Endothelial cell of umbilical vein (primary cell): ENCODE measurements at regions not wholly inside any gene's neighbourhood (a gene's known extent, or its start where the extent isn't known, plus 50 kb on each side); places are given as distances from the start of the nearest gene placed in this dataset.

ENCODE experiments used
- BruUV-seq: library from RNA; stranded (reverse); fragments of 400-500 nt; replicated peaks from 2 replicates; lab custom pipeline; 2021; lab: Mats Ljungman, UMichigan
- CTCF ChIA-PET: fragments of 300-600, 350-600 bp; sonication (Branson Sonifier 250); formaldehyde crosslinking; loops from one replicate; lab custom pipeline; 2021; ENCODE audit warnings: antibody characterized with exemption, inconsistent platforms; lab: Charles Lee
- POLR2A ChIA-PET: fragments of 300-600, 350-600 bp; sonication (Branson Sonifier 250); formaldehyde crosslinking; loops from one replicate; lab custom pipeline; 2021; ENCODE audit warnings: antibody characterized with exemption, inconsistent platforms; lab: Charles Lee
- DNase-seq: peaks from one replicate; pipeline ENCODE4 v3.0.0-alpha.2; 2011; ENCODE audit warnings: low read depth, low spot score
- FAIRE-seq: peaks from 2 replicates; lab custom pipeline; 2011; peaks lifted over from hg19 to GRCh38; lab: Jason Lieb, UNC
- H2AFZ ChIP-seq: 2 replicates; pipeline ENCODE4 v1.6.0; 2012; ENCODE audit warnings: low read depth, low read length, control low read depth, inconsistent platforms
- H3K27ac ChIP-seq: 2 replicates; pipeline ENCODE4 v1.5.1; 2011; ENCODE audit warnings: low read depth, mild to moderate bottlenecking, control low read depth, low read length, moderate library complexity; ENCODE audit not compliant: insufficient read depth
- H3K27me3 ChIP-seq, 2 experiments: 2 replicates each; pipeline versions ENCODE4 v1.6.0 to v1.6.1; 2011; ENCODE audit warnings: low read length in 2 of 2, mixed read lengths in 1 of 2; ENCODE audit not compliant: control insufficient read depth in 2 of 2, insufficient read depth in 2 of 2
- H3K36me3 ChIP-seq, 2 experiments: 2 replicates in 1 of 2; 3 replicates in 1 of 2; pipeline ENCODE4 v1.5.1; 2011; ENCODE audit warnings: low read length in 2 of 2, mild to moderate bottlenecking in 1 of 2, moderate library complexity in 1 of 2; ENCODE audit not compliant: control insufficient read depth in 2 of 2, insufficient read depth in 2 of 2; ENCODE audit errors: extremely low read depth in 1 of 2
- H3K4me1 ChIP-seq: 3 replicates; pipeline ENCODE4 v1.5.1; 2011; ENCODE audit warnings: mild to moderate bottlenecking, low read length; ENCODE audit not compliant: control insufficient read depth, insufficient read depth; ENCODE audit errors: extremely low read depth
- H3K4me2 ChIP-seq: 2 replicates; pipeline ENCODE4 v1.6.1; 2011; ENCODE audit warnings: low read length, control low read depth, mixed read lengths; ENCODE audit not compliant: insufficient read depth
- H3K4me3 ChIP-seq, 3 experiments: fragments of 200-600 bp in 1 of 3; sonication (generic), shearing (Covaris generic) in 1 of 3; replicated peaks in 1 of 3; 2 replicates each; pipeline ENCODE4 v1.5.1; 2011 to 2016; ENCODE audit warnings: control low read depth in 3 of 3, low read length in 3 of 3, mild to moderate bottlenecking in 2 of 3, inconsistent platforms in 1 of 3, low read depth in 1 of 3, moderate library complexity in 1 of 3; ENCODE audit not compliant: insufficient read depth in 1 of 3
- H3K79me2 ChIP-seq: 2 replicates; pipeline ENCODE4 v1.6.0; 2012; ENCODE audit warnings: low read length, inconsistent platforms; ENCODE audit not compliant: control insufficient read depth, insufficient read depth
- H3K9ac ChIP-seq: replicated peaks from 2 replicates; pipeline ENCODE3; 2011; ENCODE audit warnings: low read length, control low read depth; ENCODE audit not compliant: insufficient read depth; ENCODE audit errors: extremely low read depth
- H3K9me1 ChIP-seq: replicated peaks from 3 replicates; pipeline ENCODE4 v1.6.0; 2011; ENCODE audit warnings: mild to moderate bottlenecking, low read length; ENCODE audit not compliant: control insufficient read depth, insufficient read depth; ENCODE audit errors: extremely low read depth
- H3K9me3 ChIP-seq: replicated peaks from 2 replicates; pipeline ENCODE4 v1.5.1; 2012; ENCODE audit warnings: low read length, inconsistent platforms; ENCODE audit not compliant: control insufficient read depth, insufficient read depth
- H4K20me1 ChIP-seq: replicated peaks from 2 replicates; pipeline ENCODE3; 2011; ENCODE audit warnings: mild to moderate bottlenecking, low read length; ENCODE audit not compliant: control insufficient read depth, insufficient read depth; ENCODE audit errors: extremely low read depth
- CTCF ChIP-seq, 2 donors: IDR thresholded peaks; 1 replicate in 1 of 2; 2 replicates in 1 of 2; pipeline ENCODE4 v1.5.1; 2011; ENCODE audit warnings: low read length in 2 of 2, mild to moderate bottlenecking in 2 of 2, moderate library complexity in 2 of 2, control low read depth in 1 of 2, inconsistent platforms in 1 of 2, low read depth in 1 of 2; ENCODE audit not compliant: insufficient read depth in 1 of 2; ENCODE audit errors: extremely low read depth in 1 of 2
- EZH2 ChIP-seq: IDR thresholded peaks from 2 replicates; pipeline ENCODE4 v1.6.1; 2012; ENCODE audit warnings: borderline replicate concordance, low read depth, mild to moderate bottlenecking, moderate library complexity, low read length, inconsistent platforms; ENCODE audit not compliant: severe bottlenecking
- FOS ChIP-seq: IDR thresholded peaks from 2 replicates; pipeline ENCODE4 v1.6.1; 2011; ENCODE audit warnings: mild to moderate bottlenecking, low read length, moderate library complexity, borderline replicate concordance; ENCODE audit not compliant: insufficient read depth
- GATA2 ChIP-seq: IDR thresholded peaks from 2 replicates; pipeline ENCODE4 v1.7.0; 2011; ENCODE audit warnings: low read depth, mild to moderate bottlenecking, moderate library complexity, mixed read lengths, low read length; ENCODE audit not compliant: insufficient read length, insufficient read depth
- JUN ChIP-seq: IDR thresholded peaks from 2 replicates; pipeline ENCODE4 v1.6.1; 2011; ENCODE audit warnings: borderline replicate concordance, low read depth; ENCODE audit not compliant: insufficient read length, insufficient read depth
- MYC ChIP-seq: IDR thresholded peaks from one replicate; pipeline ENCODE4 v1.6.1; 2011; ENCODE audit warnings: mild to moderate bottlenecking, low read depth, low read length
- POLR2A ChIP-seq: IDR thresholded peaks from 2 replicates; pipeline ENCODE4 v1.6.1; 2012; ENCODE audit warnings: low read depth, mild to moderate bottlenecking, control low read depth, low read length
- POLR2AphosphoS5 ChIP-seq: IDR thresholded peaks from 2 replicates; pipeline ENCODE4 v1.6.1; 2012; ENCODE audit warnings: low read depth, mild to moderate bottlenecking, control low read depth, low read length, moderate library complexity; ENCODE audit not compliant: insufficient read depth
- dilution Hi-C: fragments of 300-500 bp; cut with MboI; formaldehyde crosslinking; loops from one replicate; pipeline ENCODE4 v1.15.0; 2019; ENCODE audit warnings: low sequenced_read_pairs; ENCODE audit not compliant: extremely low pct_ligation_motif_present
- intact Hi-C: fragments of 100-400 bp; cut with micrococcal nuclease; formaldehyde crosslinking; loops from one replicate; pipeline ENCODE4 v1.10.0; 2022
- TF ChIP-seq, protein P1 (sequence below): IDR thresholded peaks from 2 replicates; pipeline ENCODE4 v1.6.1; 2011; ENCODE audit not compliant: insufficient read depth, insufficient read length

- ChIA-PET CTCF (no interaction called here), POLR2A (no interaction called here)
- Histone ChIP-seq H3K4me1 (no peaks in the 10 kb centered on the region), H3K27ac (no peak overlapping the region), H3K27me3 (no peaks in the 10 kb centered on the region), H3K9me1 (no peaks in the 10 kb centered on the region), H3K4me2 (no peak overlapping the region), H3K79me2 (no peaks in the 10 kb centered on the region), H3K36me3 (no peaks in the 10 kb centered on the region), H3K4me3 (no peak overlapping the region), H2AFZ (no peak overlapping the region), H3K9ac (no peak overlapping the region), H4K20me1 (no peaks in the 10 kb centered on the region), H3K9me3 (no peaks in the 10 kb centered on the region)
- no TSS peak for BruUV-seq
- no peak for TF ChIP-seq JUN
- no peak for TF ChIP-seq EZH2
- TF ChIP-seq FOS = no peak
- TF ChIP-seq CTCF (IDR thresholded peaks at IDR 0.05; ENCODE audit: extremely low read depth in 1 of 2, insufficient read depth in 1 of 2, low read depth in 1 of 2, low read length in 2 of 2) = no peak
- no peak for TF ChIP-seq GATA2
- no peak for TF ChIP-seq POLR2AphosphoS5
- TF ChIP-seq MYC = no peak
- TF ChIP-seq, protein P1, sequence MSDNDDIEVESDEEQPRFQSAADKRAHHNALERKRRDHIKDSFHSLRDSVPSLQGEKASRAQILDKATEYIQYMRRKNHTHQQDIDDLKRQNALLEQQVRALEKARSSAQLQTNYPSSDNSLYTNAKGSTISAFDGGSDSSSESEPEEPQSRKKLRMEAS = no peak
- TF ChIP-seq POLR2A = no peak
- dilution Hi-C loops = no loop called here
- FAIRE-seq (no peak), DNase-seq (no peak)
- intact Hi-C loops = no loop called here
Measured at GRCh38 chr6:44537306-44538049, 150.0 kb downstream of the CDC5L start.
